NOMO-1 treated with dmso at 0.1 percent for 144 hours (cell line): ENCODE measurements at regions not wholly inside any gene's neighbourhood (a gene's known extent, or its start where the extent isn't known, plus 50 kb on each side); places are given as distances from the start of the nearest gene placed in this dataset.

Source experiments
- DNase-seq: peaks from one replicate; lab custom pipeline; 2025; ENCODE audit not compliant: unreplicated experiment; lab: John Stamatoyannopoulos, UW

DNA sequence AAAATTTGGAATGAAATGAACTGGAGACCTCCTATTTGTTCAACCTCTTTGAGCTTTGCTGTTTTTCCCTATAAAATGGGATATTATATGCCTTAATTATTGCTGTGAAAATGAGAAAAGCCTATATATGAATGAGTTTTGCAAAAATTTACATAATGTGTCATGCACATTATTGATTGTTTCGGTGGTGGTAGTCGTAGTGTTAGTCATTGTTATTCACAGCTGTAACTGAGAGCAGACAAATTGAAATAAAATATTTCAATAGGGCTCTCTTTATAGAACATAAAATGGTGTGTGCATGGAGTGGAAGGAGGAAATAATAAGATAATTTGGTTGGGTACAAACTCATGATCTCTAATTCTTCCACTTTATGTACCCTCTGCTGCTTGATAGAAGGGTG lies 153.7 kb upstream of the GADL1 start:
- no peak for DNase-seq

- DNase-seq, result no peak
Measured at GRCh38 chr3:31050296-31050695, 155.8 kb upstream of the GADL1 start.

GRCh38 chr3:31051226-31051625 lies 156.8 kb upstream of the GADL1 start:
- DNase-seq, result no peak

DNA sequence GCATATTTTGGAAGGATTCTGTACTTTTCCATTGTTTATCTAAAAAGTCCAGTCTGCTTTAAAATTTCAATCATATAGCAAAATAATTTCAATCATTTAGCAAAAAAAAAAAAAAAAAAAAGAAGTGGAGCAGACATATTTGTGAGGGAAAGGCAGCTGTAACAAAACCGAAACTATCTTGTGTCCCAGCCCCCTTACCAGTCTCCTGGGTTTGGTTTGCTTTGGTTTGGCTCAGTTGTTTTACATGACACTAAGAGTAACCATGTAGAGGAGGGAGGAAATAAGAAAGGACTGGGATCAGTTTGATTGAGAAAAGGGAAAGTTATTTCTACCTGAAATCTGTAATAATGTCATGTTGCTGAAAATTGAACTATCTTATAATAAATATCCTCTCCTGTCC lies 158.8 kb upstream of the GADL1 start:
- no peak for DNase-seq

GRCh38 chr3:31054032-31054431 lies 159.6 kb upstream of the GADL1 start:
- DNase-seq, result no peak

DNA sequence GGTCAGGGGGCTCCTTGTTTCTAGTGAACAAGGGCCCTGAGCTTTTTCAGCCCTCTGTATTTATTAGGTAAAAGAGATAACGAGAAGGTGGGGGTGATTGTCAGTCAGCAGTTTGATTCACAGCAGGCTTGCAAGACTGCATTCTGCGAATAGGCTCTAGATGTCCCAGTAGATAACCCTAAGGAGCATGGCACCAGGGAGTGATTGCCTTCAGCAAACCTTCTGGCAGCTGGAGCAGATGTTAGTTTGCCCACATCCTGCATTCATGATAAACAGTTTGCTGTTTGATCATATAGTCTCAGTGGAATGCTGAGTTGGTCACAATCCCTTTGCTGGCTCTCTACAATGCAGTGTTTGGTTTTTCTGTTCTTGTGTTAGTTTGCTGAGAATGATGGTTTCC lies 161.3 kb upstream of the GADL1 start:
- DNase-seq, result no peak

DNA sequence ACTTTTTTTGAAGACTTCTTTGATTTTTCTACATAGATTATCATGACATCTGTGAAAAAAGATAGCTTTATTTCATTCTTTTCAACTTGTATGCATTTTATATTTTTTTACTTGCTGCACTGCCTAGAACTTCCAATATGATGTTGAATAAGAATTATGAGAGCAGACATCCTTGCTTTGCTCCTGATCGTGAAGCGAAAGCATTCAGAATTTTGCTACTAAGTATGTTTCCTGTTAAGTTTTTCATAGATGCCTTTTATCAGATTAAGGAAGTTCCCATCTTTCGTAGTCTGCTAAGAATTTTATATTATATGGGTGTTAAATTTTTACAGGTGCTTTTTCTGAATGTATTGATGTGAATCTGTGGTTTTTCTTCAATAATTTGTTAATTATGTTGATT lies 163.4 kb upstream of the GADL1 start:
- DNase-seq, result no peak

DNA sequence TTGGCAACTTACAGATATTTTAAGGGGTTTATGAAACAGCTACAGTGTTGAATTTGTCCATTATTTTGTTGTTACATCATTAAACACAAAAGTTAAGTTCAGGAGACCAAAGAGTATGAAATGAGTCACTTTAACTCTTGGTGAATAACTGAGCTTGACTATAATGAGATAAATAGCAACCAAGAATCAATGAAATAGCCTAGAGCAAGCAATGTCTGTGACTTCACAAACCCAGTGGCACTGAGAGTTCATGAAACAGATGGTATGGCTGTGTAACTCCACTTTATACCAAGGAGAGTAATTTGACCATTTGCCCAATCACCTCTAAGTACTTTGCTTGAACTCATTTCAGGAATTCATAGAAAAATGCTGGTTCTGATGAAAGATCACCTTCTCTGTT lies 169.6 kb upstream of the GADL1 start:
- no peak for DNase-seq

GRCh38 chr3:31065765-31066164 lies 171.3 kb upstream of the GADL1 start:
- DNase-seq, result no peak

GRCh38 chr3:31067004-31067403 lies 172.5 kb upstream of the GADL1 start:
- no peak for DNase-seq

- DNase-seq, result no peak
Measured at GRCh38 chr3:31075471-31075870, 181.0 kb upstream of the GADL1 start.

- DNase-seq, result no peak
Measured at GRCh38 chr3:31075876-31076275, 181.4 kb upstream of the GADL1 start.

DNA sequence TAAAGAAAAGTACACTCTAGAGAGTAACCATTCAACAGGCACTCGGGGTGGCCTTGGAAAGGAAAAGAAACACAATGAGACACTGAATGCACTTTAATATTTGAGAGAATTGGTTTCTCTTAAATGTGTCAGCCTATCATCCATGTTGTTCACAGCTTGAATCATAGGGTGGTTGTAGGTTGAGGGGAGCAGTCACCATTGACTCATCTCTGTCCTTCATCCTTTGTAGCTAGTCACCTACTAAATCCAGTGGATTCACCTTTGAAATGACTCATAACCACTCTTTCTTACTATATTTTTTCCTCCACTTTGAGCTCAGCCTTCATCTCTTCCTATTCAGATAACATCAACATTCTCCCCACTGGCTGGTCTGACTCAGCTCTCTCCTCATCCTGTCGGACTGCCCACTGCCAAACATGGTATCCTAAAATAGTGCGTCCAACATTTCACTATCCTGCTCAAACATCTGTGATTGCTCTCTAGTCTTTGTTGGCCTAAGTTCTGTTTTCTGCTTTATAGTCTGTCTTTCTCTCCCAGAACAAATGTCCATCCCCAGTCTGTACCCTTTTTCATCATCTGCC lies 182.7 kb upstream of the GADL1 start:
- no peak for DNase-seq

- DNase-seq, result no peak
Measured at GRCh38 chr3:31077826-31078225, 183.4 kb upstream of the GADL1 start.

DNA sequence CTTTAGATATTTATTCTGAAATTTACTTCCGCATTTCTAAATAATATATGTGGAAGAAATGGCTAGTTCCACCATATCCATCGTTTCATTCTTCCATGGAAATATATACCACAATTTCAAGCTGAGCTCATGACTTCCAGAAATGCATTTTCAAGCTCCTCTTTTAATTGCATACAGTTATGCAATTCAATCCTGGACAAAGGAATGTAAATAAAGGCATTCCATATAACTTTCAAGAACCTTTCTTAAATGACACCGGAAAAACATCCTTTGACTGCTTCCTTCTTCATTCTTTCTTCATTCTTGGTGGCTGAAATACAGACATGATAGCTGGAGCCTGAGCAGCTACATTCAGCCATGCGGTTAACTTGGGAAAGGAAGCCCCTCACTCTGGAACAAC lies 185.2 kb upstream of the GADL1 start:
- DNase-seq, result no peak

DNA sequence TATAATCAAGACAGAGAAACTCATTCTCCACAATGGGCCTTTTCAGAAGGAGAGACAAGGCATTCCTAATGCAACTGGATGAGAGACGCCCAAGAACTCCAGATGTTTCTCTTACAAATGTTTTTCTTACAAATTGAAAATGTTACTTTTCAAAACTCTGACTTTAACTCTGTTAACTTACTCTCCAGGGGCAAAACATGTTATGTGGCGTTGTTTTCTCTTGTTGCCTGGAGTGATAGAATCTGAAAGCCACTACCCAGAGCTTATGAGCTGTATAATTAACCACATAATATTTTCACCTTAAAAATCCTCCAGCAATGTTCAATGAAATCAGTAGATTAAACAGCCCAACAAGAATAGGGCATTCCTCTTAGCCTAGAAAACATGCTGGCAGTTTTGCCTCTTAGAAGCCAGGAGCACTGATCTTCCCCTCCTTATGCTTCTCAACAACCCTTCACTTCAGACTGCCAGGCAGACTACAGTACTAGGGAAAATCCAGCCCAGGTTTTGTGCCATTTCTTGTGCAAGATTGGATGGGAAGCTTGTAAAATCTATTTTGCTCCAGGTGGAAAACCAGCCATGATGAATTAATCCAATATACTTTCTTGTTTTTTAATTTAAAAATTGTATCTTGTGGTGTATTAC lies 186.7 kb upstream of the GADL1 start:
- DNase-seq, result no peak

DNA sequence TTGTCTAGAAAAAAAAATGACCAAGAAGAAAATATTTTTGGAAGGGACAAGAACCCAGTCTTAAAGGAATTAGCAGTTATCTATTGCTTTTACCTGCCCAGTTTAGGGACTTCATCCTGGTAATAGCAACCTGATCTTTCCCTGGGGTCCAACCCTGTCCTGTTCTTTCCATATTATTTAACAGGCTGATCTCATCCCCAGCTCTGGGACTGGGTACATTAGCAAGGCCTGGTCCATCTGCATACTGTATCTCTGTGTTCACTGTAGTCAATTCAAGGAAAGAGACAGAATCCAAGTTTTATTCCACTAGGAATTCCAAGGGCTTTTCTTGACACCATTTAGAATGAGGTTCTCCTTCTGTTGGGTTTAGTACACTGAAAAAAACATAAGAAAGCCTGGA lies 191.7 kb upstream of the GADL1 start:
- DNase-seq, result no peak

- DNase-seq, result no peak
Measured at GRCh38 chr3:31086698-31087097, 192.2 kb upstream of the GADL1 start.

DNA sequence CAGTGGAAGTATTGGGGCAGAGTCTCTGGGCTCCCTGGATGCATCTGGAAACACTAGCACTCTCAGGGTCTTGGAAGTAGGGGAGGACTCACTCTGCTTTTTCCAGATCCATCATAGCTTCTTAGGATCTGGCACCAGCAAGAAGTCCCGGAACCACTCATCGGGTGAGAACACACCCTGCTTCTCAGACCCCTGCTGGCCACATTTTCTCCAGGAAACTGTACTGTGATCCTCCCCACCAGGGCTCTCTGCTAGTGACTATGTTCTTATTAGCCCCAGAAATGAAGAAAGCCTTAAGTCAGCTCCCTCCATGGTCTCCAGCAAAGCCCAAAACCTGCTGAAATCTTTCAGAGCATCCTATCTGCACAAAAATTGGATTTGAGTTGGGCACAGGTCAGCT lies 197.3 kb upstream of the GADL1 start:
- DNase-seq, result no peak

DNA sequence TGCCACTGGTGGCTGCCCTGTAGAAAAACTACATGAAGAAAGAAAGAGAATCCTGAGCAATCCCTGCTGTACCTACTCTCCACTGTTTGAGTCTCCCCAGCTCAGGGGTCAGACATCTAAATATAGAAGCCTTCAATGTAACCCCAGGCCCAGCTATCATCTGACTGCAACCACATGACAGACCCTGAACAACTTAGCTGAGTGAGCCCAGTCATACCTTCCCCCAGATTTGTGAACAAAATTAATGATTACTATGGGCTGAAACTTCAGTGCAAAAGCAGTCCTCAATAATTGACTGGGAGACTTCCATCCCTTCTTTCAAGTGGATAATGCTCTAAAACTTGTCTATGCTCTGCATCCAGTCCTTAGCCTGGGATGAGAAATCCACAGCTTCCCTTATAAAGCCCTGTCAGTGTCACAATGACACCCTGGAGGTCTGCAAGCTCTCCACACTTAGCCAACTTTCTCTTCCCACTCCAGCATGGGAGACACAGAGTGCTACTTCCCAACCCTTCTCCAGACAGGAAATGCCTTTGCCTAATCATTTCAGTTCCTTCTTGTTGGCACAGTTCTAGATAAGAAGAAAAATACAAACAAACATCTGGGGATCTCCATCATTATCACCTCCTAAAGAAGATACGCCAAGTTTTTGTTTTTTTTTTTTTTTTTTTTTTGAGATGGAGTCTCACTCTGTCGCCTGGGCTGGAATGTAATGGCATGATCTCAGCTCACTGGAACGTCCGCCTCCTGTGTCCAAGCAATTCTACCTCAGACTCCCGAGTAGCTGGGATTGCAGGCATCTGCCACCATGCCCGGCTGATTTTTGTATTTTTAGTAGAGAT lies 198.5 kb upstream of the GADL1 start:
- DNase-seq, result no peak

DNA sequence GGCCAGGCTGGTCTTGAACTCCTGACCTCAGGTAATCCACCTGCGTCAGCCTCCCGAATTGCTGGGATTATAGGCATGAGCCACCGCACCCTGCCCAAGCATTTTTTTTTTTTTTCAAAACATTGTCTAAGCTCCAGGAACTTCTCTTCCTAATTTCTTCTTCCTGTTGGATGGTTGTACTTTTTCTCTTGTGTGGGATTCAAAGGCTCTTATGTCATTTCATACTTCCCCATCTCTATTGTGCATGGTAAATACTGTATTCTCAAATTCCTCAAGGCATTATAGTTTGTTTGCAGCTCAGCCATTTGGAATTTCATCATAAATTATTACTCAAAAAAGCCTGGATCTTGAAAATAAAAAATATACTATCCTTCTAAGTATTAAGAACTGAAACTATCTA lies 199.1 kb upstream of the GADL1 start:
- no peak for DNase-seq

DNA sequence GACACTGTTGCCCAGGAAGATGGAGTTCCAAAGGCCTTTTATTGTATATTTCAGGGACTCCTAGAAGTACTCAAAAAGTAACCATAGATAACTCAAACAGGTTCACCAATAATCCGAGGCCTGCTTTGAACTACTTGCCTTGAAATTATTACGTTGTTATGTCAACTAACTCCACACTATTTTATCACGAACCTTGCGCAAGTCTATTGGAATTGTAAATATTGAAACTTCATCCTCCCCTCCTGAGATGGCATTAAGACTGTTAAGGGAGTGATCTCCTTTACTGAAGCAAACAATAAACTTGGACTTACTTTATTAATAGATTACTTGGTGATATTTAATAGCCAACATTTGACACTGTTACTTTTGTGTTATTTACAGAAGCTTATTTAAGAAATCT lies 199.6 kb upstream of the GADL1 start:
- DNase-seq, result no peak
